ENCODE measurements at regions not wholly inside any gene's neighbourhood (a gene's known extent, or its start where the extent isn't known, plus 50 kb on each side); places are given as distances from the start of the nearest gene placed in this dataset.

DNA sequence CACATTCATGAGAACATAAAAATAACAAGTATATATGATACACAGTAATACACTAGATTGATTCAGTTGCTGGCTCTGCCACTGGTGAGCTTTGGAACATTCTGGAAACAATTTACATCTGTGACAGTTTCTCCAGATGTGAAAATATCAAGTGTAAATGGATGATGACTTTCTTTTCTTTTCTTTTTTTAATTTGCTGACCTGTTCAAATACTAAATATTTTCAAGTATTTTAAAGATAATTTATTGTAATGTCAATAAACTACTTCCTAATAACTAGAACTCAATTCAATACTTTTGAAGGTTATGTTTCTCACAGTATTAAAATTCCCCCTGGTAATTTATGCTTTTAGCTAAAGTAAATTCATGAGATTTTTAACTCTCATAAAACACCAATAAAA, 180.3 kb downstream of the CRPPA start:
- ATAC-seq (ENCODE audit: low FRiP score): no peak

DNA sequence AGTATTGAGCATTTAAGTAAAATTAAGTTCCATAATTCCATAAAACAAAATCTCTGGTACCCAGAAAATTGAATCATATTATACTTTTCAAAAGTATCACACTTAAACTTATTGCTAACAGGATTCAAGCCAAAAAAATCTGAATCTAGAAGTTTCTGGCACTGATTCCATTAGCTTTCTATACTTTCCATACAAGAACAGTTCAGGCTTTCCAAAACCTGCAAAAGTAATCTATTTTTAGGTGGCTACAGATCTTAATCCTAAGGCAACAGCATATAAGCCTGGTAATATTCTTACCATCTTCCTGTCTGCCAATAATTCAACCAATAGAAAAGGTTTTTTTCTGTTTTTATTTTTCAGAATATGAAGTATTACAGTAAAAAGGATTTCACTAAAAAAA, 185.0 kb downstream of the CRPPA start:
- TF ChIP-seq, protein P1, sequence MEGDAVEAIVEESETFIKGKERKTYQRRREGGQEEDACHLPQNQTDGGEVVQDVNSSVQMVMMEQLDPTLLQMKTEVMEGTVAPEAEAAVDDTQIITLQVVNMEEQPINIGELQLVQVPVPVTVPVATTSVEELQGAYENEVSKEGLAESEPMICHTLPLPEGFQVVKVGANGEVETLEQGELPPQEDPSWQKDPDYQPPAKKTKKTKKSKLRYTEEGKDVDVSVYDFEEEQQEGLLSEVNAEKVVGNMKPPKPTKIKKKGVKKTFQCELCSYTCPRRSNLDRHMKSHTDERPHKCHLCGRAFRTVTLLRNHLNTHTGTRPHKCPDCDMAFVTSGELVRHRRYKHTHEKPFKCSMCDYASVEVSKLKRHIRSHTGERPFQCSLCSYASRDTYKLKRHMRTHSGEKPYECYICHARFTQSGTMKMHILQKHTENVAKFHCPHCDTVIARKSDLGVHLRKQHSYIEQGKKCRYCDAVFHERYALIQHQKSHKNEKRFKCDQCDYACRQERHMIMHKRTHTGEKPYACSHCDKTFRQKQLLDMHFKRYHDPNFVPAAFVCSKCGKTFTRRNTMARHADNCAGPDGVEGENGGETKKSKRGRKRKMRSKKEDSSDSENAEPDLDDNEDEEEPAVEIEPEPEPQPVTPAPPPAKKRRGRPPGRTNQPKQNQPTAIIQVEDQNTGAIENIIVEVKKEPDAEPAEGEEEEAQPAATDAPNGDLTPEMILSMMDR (IDR thresholded peaks at IDR 0.05): no peak
- DNase-seq (ENCODE audit: low spot score): no peak
- ATAC-seq (ENCODE audit: low FRiP score): no peak

More for the DNA sequence above, 180.3 kb downstream of the CRPPA start:
- TF ChIP-seq, protein P1 (IDR thresholded peaks at IDR 0.05): no peak
- no peak for DNase-seq (ENCODE audit: low spot score)

DNA sequence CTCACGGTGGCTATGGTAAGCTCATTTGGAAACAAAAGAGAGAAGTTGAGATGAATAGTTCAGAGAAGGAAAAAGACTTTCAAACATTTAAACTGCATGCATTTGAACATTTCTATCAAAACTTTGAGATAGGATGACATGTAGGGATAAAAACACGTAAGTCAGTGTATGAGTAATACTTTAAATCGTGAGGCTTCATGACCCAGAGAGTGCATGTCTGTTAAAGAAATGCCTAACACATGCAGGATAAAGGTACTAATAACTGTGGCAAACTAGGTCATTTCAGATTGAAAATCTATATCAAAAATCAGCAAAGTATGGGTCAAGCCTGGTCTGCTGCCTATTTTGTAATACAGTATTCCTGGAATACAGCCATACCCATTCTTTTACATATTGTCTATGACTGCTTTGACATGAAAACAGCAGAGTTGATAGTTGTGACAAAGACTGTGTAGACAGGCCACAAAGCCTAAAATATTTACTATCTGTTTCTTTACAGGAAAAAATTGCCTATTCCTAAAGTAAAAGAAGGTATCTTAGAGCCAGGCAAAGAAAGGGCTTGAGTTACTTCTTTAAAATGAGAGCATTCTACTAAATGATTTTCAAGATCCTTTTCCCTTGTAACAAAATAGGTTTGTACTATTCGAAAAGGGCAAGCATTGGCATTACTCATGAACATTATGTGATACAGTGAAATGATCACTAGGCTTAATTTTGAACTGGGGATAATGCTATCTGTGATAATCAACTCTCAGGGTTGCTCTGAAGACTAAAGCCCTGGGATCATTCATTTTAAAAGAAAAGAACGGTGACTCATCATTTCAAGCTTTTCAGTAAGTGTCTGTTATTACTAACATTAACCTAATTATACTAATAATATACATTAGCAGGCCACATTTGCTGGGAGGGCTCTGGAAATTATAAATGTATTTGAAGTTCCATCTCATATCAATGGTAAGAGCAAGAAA, 185.9 kb downstream of the CRPPA start:
- ATAC-seq (ENCODE audit: low FRiP score): no peak
- TF ChIP-seq, protein P1 (IDR thresholded peaks at IDR 0.05): no peak
- DNase-seq (ENCODE audit: low spot score): no peak

DNA sequence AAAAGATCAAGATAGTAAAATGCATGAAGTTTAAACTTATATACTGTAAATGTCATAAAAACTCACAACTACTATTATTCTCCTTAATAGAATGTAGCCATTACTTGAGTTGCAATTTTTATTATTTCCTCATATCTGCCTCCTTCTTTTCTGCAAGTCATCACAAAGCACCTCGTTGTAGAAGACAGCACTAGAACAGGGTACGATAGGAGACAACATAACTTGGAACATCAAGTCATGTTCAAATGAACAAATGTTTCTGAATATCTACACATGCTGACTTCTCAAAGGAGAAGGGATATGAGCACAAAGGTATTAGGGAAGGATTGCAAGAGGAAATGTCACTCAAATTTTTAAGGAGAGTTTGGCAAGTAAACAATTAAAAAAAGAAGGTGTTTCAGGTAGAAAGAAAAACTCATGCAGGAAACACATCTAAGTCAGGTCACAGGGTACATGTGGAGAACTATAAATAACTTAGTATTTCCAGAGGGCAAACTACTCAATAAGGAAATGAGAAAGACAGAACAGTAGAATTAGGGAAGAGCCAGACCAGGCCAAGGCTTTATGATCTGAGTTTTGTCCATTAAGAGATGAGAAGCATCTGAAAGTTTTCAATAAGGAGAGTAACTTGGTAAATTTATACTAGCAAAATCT, 186.7 kb downstream of the CRPPA start:
- TF ChIP-seq, protein P1 (IDR thresholded peaks at IDR 0.05): no peak
- no peak for DNase-seq (ENCODE audit: low spot score)
- ATAC-seq (ENCODE audit: low FRiP score): no peak

DNA sequence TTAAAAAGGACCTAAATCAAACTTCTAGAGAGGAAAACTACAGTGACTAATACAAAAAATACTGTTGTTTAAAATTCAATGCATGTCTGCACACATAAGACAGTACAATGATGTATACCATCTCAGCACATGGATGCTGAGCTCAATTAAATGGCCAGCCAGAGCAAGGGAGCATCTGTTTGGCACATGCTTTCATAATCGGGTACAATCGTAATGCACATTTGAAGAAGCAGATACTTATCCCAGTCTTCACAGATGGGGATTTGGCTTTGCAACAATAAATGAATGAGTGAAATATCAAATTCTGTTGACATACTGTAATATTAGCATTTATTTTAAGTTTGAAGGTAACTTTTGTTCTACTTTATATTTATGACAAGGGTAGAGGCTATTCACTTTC, 187.8 kb downstream of the CRPPA start:
- ATAC-seq (ENCODE audit: low FRiP score) (no peak), DNase-seq (ENCODE audit: low spot score) (no peak)
- TF ChIP-seq, protein P1 (IDR thresholded peaks at IDR 0.05): no peak

DNA sequence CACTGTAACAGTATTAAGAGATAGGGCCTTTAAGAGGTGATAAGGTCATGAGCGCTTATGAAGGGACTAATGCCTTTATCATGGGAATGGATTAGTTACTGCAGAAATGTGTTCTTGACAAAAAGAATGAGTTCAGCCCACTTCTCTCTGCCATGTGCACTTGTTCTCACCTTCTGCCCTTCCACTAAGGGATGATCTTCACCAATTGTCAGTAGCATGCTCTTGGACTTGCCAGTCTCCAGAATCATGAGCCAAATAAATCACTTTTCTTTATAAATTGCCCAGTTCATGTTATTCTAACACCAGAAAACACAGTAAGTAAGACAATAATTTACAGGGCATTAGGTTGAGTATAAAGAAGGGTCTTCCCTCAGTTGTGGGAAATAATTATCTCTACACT, 189.1 kb downstream of the CRPPA start:
- no peak for DNase-seq (ENCODE audit: low spot score)
- TF ChIP-seq, protein P1 (IDR thresholded peaks at IDR 0.05): no peak
- ATAC-seq (ENCODE audit: low FRiP score): no peak
